Adrenal gland (tissue), 9 donors: ENCODE measurements at regions not wholly inside any gene's neighbourhood (a gene's known extent, or its start where the extent isn't known, plus 50 kb on each side); places are given as distances from the start of the nearest gene placed in this dataset.

Experiments used
- DNase-seq, 7 donors: peaks; one replicate each; pipeline ENCODE4 v3.0.0-alpha.2; 2019 to 2020
- H3K27ac ChIP-seq, 5 donors: fragments of 200-600 bp; sonication (generic) in 4 of 5; 1 replicate in 3 of 5; 2 replicates in 2 of 5; pipeline versions ENCODE4 v1.5.1 to v1.8.0; 2016 to 2020; ENCODE audit warnings: mild to moderate bottlenecking in 1 of 5
- H3K27me3 ChIP-seq: fragments of 200-600 bp; 2 replicates; pipeline ENCODE4 v1.8.0; 2021
- H3K36me3 ChIP-seq, 2 donors: fragments of 200-600 bp; replicated peaks in 1 of 2; 1 replicate in 1 of 2; 2 replicates in 1 of 2; pipeline versions ENCODE4 v1.5.1 to v1.8.0; 2018 to 2022
- H3K4me1 ChIP-seq, 2 donors: fragments of 200-600 bp; replicated peaks in 1 of 2; 1 replicate in 1 of 2; 2 replicates in 1 of 2; pipeline versions ENCODE4 v1.5.1 to v1.8.0; 2018 to 2021
- H3K4me3 ChIP-seq, 4 donors: fragments of 200-600 bp; sonication (generic) in 3 of 4; one replicate each; pipeline ENCODE4 v1.5.1; 2016 to 2018
- H3K9me3 ChIP-seq, 3 donors: fragments of 200-600 bp; sonication (generic) in 1 of 3; replicated peaks in 1 of 3; 1 replicate in 2 of 3; 2 replicates in 1 of 3; pipeline versions ENCODE4 v1.5.1 to v1.8.0; 2016 to 2021
- CTCF ChIP-seq, 6 experiments: fragments of 450-650 bp in 4 of 6; fragments of 200-600 bp in 2 of 6; sonication (generic) in 1 of 6; IDR thresholded peaks; 1 replicate in 5 of 6; 2 replicates in 1 of 6; pipeline versions ENCODE4 v1.5.1 to v1.8.0; 2016 to 2021; ENCODE audit warnings: antibody characterized with exemption in 6 of 6, mild to moderate bottlenecking in 2 of 6, moderate library complexity in 1 of 6
- POLR2A ChIP-seq, 2 donors: fragments of 450-650 bp; IDR thresholded peaks; one replicate each; pipeline ENCODE4 v1.6.1; 2017; ENCODE audit warnings: antibody characterized with exemption in 2 of 2, mild to moderate bottlenecking in 2 of 2, moderate library complexity in 1 of 2
- WGBS, 4 donors: extraction: QIAGEN DNeasy Blood & Tissue Kit in 2 of 4; methylation state at CpG; one replicate each; pipeline versions ENCODE4 v1.1.5 to v1.1.7; 2013 to 2017; 5-methylcytosine and 5-hydroxymethylcytosine counted together
- intact Hi-C, 2 donors: fragments of 100-400 bp; cut with DNase I; formaldehyde crosslinking; loops; one replicate each; pipeline versions ENCODE4 v1.14.1 to v1.15.0; 2022 to 2023
- small RNA-seq, 2 donors: library from RNA; depleted of rRNA; stranded (forward); fragments of <200 nt; gene quantifications; one replicate each; pipeline ENCODE3, GENCODE V24; 2016
- donor health status: healthy with polysubstance abuse.
- donor health status: Bipolar disorder and iron deficiency.
- donor health status: DM: yes; HTN: yes; CAD: no.
- donor health status: DM: no; HTN: no; CAD: no.
- donor health status: DM: no; HTN: no; CAD: no.

GRCh38 chr4:52535793-52536192 is 123.3 kb downstream of the USP46 start:
- 78 to 89% (median 82%) methylated on average over 5 of the region's 5 CpGs for WGBS, 4 donors

More at GRCh38 chr4:52535793-52536192, 123.3 kb downstream of the USP46 start:
- TF ChIP-seq POLR2A (IDR thresholded peaks at IDR 0.05) (no peak), CTCF (IDR thresholded peaks at IDR 0.05) (no peak)
- H3K4me3 ChIP-seq, result no peak overlapping the region
- H3K36me3 ChIP-seq, result no peaks in the 10 kb centered on the region
- DNase-seq, result no peak
- no peak overlapping the region for H3K27ac ChIP-seq
- H3K27me3 ChIP-seq, result no peaks in the 10 kb centered on the region
- H3K4me1 ChIP-seq, result no peaks in the 10 kb centered on the region
- H3K9me3 ChIP-seq, result no peaks in the 10 kb centered on the region
- intact Hi-C loops, result no loop called here

Small RNAs in the stretch of these regions (small RNA-seq; reads per million reads assigned to genes)
- 0 reads per million in 2 donors for gene RNU6-1252P
